ENCODE measurements at regions not wholly inside any gene's neighbourhood (a gene's known extent, or its start where the extent isn't known, plus 50 kb on each side); places are given as distances from the start of the nearest gene placed in this dataset.

- in situ Hi-C loops (cut with HindIII; ENCODE audit: low sequenced_read_pairs): no loop called here
- no peak for DNase-seq (ENCODE audit: low read depth)
- no peak for TF ChIP-seq CTCF (IDR thresholded peaks at IDR 0.05; ENCODE audit: low read depth, low read length, missing control alignments)
- no peak overlapping the region for H3K4me3 ChIP-seq (ENCODE audit: low read depth, low read length)
Measured at GRCh38 chr5:125254267-125254666, 507.8 kb upstream of the ZNF608 start.

- TF ChIP-seq CTCF (IDR thresholded peaks at IDR 0.05; ENCODE audit: low read depth, low read length, missing control alignments): no peak
- H3K4me3 ChIP-seq (ENCODE audit: low read depth, low read length): no peak overlapping the region
- DNase-seq (ENCODE audit: low read depth): no peak
- in situ Hi-C loops (cut with HindIII; ENCODE audit: low sequenced_read_pairs): no loop called here
Measured at GRCh38 chr5:125256296-125256695, 509.9 kb upstream of the ZNF608 start.

- no peak overlapping the region for H3K4me3 ChIP-seq (ENCODE audit: low read depth, low read length)
- in situ Hi-C loops (cut with HindIII; ENCODE audit: low sequenced_read_pairs): no loop called here
- TF ChIP-seq CTCF (IDR thresholded peaks at IDR 0.05; ENCODE audit: low read depth, low read length, missing control alignments): no peak
- DNase-seq (ENCODE audit: low read depth): no peak
Measured at GRCh38 chr5:125257057-125257972, 510.9 kb upstream of the ZNF608 start.

GRCh38 chr5:125257997-125258396, 511.6 kb upstream of the ZNF608 start:
- DNase-seq (ENCODE audit: low read depth): no peak
- in situ Hi-C loops (cut with HindIII; ENCODE audit: low sequenced_read_pairs): no loop called here
- H3K4me3 ChIP-seq (ENCODE audit: low read depth, low read length): no peak overlapping the region
- no peak for TF ChIP-seq CTCF (IDR thresholded peaks at IDR 0.05; ENCODE audit: low read depth, low read length, missing control alignments)

GRCh38 chr5:125258615-125259014, 512.2 kb upstream of the ZNF608 start:
- no peak for TF ChIP-seq CTCF (IDR thresholded peaks at IDR 0.05; ENCODE audit: low read depth, low read length, missing control alignments)
- in situ Hi-C loops (cut with HindIII; ENCODE audit: low sequenced_read_pairs): no loop called here
- no peak overlapping the region for H3K4me3 ChIP-seq (ENCODE audit: low read depth, low read length)
- DNase-seq (ENCODE audit: low read depth): no peak

GRCh38 chr5:125261505-125262250, 515.2 kb upstream of the ZNF608 start:
- TF ChIP-seq CTCF (IDR thresholded peaks at IDR 0.05; ENCODE audit: low read depth, low read length, missing control alignments): no peak
- no peak for DNase-seq (ENCODE audit: low read depth)
- H3K4me3 ChIP-seq (ENCODE audit: low read depth, low read length): no peak overlapping the region
- in situ Hi-C loops (cut with HindIII; ENCODE audit: low sequenced_read_pairs): no loop called here
